Neural progenitor cell (in vitro differentiated cells): ENCODE measurements at regions not wholly inside any gene's neighbourhood (a gene's known extent, or its start where the extent isn't known, plus 50 kb on each side); places are given as distances from the start of the nearest gene placed in this dataset.
"Not testable (repeated sequence)": the region's sequence is repeated elsewhere in the genome, so short reads cannot be mapped to it uniquely, and the experiment has no call there.

Source experiments
- DNase-seq: peaks from one replicate; pipeline ENCODE4 v3.0.0-alpha.2; 2016; ENCODE audit warnings: low spot score
- H2AFZ ChIP-seq: fragments of 200-600 bp; sonication (generic); replicated peaks from 2 replicates; pipeline ENCODE4 v1.6.1; 2016; ENCODE audit warnings: antibody characterized with exemption
- H3F3A ChIP-seq: fragments of 200-600 bp; sonication (generic); 2 replicates; pipeline ENCODE4 v1.6.1; 2016; ENCODE audit warnings: antibody characterized with exemption, low read depth
- H3K27ac ChIP-seq: fragments of 200-600 bp; sonication (generic); 2 replicates; pipeline ENCODE4 v1.5.1; 2016; ENCODE audit warnings: mild to moderate bottlenecking
- H3K27me3 ChIP-seq: fragments of 200-600 bp; sonication (generic); 2 replicates; pipeline ENCODE4 v1.6.1; 2016; ENCODE audit warnings: mild to moderate bottlenecking, moderate library complexity
- H3K36me3 ChIP-seq: fragments of 200-600 bp; sonication (generic); 2 replicates; pipeline ENCODE4 v1.5.1; 2016
- H3K4me1 ChIP-seq: fragments of 200-600 bp; sonication (generic); 2 replicates; pipeline ENCODE4 v1.6.1; 2016; ENCODE audit warnings: mixed run types
- H3K4me2 ChIP-seq: fragments of 200-600 bp; sonication (generic); 2 replicates; pipeline ENCODE4 v1.6.1; 2016
- H3K4me3 ChIP-seq: fragments of 200-600 bp; sonication (generic); 2 replicates; pipeline ENCODE4 v1.5.1; 2016
- H3K79me2 ChIP-seq: fragments of 200-600 bp; sonication (generic); 2 replicates; pipeline ENCODE4 v1.6.1; 2016; ENCODE audit warnings: low read depth
- H3K9ac ChIP-seq: fragments of 200-600 bp; sonication (generic); 2 replicates; pipeline ENCODE4 v1.6.1; 2016
- H3K9me3 ChIP-seq: fragments of 200-600 bp; sonication (generic); 2 replicates; pipeline ENCODE4 v1.5.1; 2016; ENCODE audit warnings: low read depth
- H4K20me1 ChIP-seq: fragments of 200-600 bp; sonication (generic); 2 replicates; pipeline ENCODE4 v1.6.1; 2016; ENCODE audit warnings: low read depth
- H3K27ac Mint-ChIP-seq: 3 replicates; pipeline ENCODE4 v1.8.0; 2021; ENCODE audit warnings: mixed read lengths
- H3K27me3 Mint-ChIP-seq: 2 replicates; pipeline ENCODE4 v1.8.0; 2022; ENCODE audit warnings: low read depth, mild to moderate bottlenecking, inconsistent platforms, moderate library complexity, mixed read lengths; ENCODE audit not compliant: insufficient read depth
- H3K36me3 Mint-ChIP-seq: 3 replicates; pipeline ENCODE4 v1.8.0; 2021; ENCODE audit warnings: mixed read lengths
- H3K4me1 Mint-ChIP-seq: 3 replicates; pipeline ENCODE4 v1.8.0; 2021; ENCODE audit warnings: mixed read lengths
- H3K4me3 Mint-ChIP-seq: 3 replicates; pipeline ENCODE4 v1.8.0; 2021; ENCODE audit warnings: mild to moderate bottlenecking, moderate library complexity, mixed read lengths
- H3K9me3 Mint-ChIP-seq: 3 replicates; pipeline ENCODE4 v1.8.0; 2020; ENCODE audit warnings: mixed read lengths
- CTCF ChIP-seq: fragments of 200-600 bp; sonication (generic); IDR thresholded peaks from 2 replicates; pipeline ENCODE4 v1.5.1; 2017; ENCODE audit warnings: antibody characterized with exemption, mild to moderate bottlenecking
- EZH2 ChIP-seq: fragments of 200-600 bp; sonication (generic); IDR thresholded peaks from 2 replicates; pipeline ENCODE4 v1.6.1; 2017; ENCODE audit warnings: antibody characterized with exemption, mild to moderate bottlenecking, moderate library complexity
- EZH2phosphoT487 ChIP-seq: fragments of 200-600 bp; sonication (generic); IDR thresholded peaks from 2 replicates; pipeline ENCODE4 v1.6.1; 2017; ENCODE audit warnings: antibody characterized with exemption

GRCh38 chr6:68127074-68127473 lies 508.0 kb upstream of the ADGRB3 start:
- Histone ChIP-seq H3K27me3 (no peaks in the 10 kb centered on the region), H3K79me2 (no peaks in the 10 kb centered on the region), H2AFZ (no peak overlapping the region), H3K4me1 (no peaks in the 10 kb centered on the region), H3K4me3 (no peak overlapping the region), H3K36me3 (no peaks in the 10 kb centered on the region), H3K4me2 (no peak overlapping the region), H3K27ac (no peak overlapping the region), H4K20me1 (no peaks in the 10 kb centered on the region), H3K9ac (no peak overlapping the region), H3F3A (no peaks in the 10 kb centered on the region), H3K9me3 (peaks cover 13% of the 10 kb centered on the region)
- no peak for TF ChIP-seq EZH2phosphoT487
- TF ChIP-seq EZH2: no peak
- no peak for TF ChIP-seq CTCF
- no peak overlapping the region for H3K27ac Mint-ChIP-seq
- H3K36me3 Mint-ChIP-seq: peaks cover 1% of the 10 kb centered on the region
- H3K9me3 Mint-ChIP-seq: peaks cover 8% of the 10 kb centered on the region
- H3K4me1 Mint-ChIP-seq: no peaks in the 10 kb centered on the region
- DNase-seq: no peak
- H3K4me3 Mint-ChIP-seq: no peak overlapping the region
- H3K27me3 Mint-ChIP-seq: peaks cover 4% of the 10 kb centered on the region

DNA sequence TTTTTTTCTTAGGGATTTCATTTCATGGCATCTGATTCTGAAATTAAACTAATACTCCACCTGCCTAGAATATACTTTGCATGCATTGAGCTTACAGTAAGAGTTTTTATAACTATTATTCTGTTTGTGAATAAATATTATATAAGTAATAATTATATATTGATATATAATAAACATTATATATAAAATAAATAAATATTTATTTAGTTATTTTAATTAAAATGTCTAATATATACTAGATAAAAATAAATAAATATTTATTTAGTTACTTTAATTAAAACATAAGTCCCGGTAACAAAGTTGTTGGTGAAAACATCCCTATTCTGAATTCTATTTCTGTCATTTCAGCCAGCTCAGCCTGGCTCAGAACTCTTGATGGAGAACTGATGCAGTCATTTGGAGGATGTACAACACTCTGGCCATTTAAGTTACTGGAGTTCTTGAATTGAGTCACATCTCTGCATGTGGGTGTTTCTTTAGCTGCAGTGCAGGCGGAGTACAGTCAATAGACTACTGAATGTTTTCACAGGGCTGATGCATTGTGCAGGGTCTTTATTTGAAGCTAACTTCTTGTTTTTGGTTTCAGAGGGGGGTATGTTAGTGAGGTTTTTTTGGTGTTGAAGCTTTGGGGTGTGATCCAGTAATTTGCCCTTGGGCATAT lies 508.9 kb upstream of the ADGRB3 start:
- no peak overlapping the region for H3K9ac ChIP-seq
- no peak overlapping the region for H3K27ac ChIP-seq
- Mint-ChIP-seq H3K9me3 (peaks cover 13% of the 10 kb centered on the region), H3K27me3 (peaks cover 4% of the 10 kb centered on the region), H3K4me3 (no peak overlapping the region), H3K4me1 (no peaks in the 10 kb centered on the region), H3K27ac (no peak overlapping the region), H3K36me3 (peaks cover 1% of the 10 kb centered on the region)
- no peaks in the 10 kb centered on the region for H3K27me3 ChIP-seq
- no peak overlapping the region for H2AFZ ChIP-seq
- no peaks in the 10 kb centered on the region for H4K20me1 ChIP-seq
- DNase-seq: no peak
- H3K4me1 ChIP-seq: no peaks in the 10 kb centered on the region
- H3F3A ChIP-seq: no peaks in the 10 kb centered on the region
- no peak overlapping the region for H3K4me3 ChIP-seq
- TF ChIP-seq EZH2 (no peak), CTCF (no peak), EZH2phosphoT487 (no peak)
- H3K79me2 ChIP-seq: no peaks in the 10 kb centered on the region
- no peak overlapping the region for H3K4me2 ChIP-seq
- peaks cover 13% of the 10 kb centered on the region for H3K9me3 ChIP-seq
- no peaks in the 10 kb centered on the region for H3K36me3 ChIP-seq

GRCh38 chr6:68122975-68123374 lies 512.1 kb upstream of the ADGRB3 start:
- not testable (repeated sequence) for H3K4me1 Mint-ChIP-seq, H3K4me3 Mint-ChIP-seq, H4K20me1 ChIP-seq, H3K4me3 ChIP-seq, H3K4me2 ChIP-seq, H3K4me1 ChIP-seq, H3K27ac Mint-ChIP-seq, H3K27ac ChIP-seq, DNase-seq, H3K36me3 ChIP-seq, H3K9ac ChIP-seq, H3K27me3 Mint-ChIP-seq, H2AFZ ChIP-seq, H3K79me2 ChIP-seq, H3K27me3 ChIP-seq, H3F3A ChIP-seq, H3K36me3 Mint-ChIP-seq
- peaks cover 13% of the 10 kb centered on the region for H3K9me3 ChIP-seq
- peaks cover 16% of the 10 kb centered on the region for H3K9me3 Mint-ChIP-seq

DNA sequence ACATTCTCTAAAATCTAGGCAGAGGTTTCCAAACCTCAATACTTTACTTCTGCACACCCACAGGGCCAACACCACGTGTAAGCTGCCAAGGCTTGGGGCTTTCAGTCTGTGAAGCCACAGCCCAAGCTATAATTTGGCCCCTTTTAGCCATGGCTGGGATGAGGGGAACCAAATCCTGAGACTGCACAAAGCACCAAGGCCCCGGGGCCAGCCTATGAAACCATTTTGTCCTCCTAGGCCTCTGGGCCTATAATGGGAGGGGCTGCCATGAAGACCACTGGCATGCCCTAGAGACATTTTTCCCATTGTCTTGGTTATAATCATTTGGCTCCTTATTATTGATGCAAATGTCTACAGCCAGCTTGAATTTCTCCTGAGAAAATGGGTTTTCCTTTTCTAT lies 513.0 kb upstream of the ADGRB3 start:
- H3K27ac ChIP-seq: no peak overlapping the region
- no peak overlapping the region for H3K9ac ChIP-seq
- Mint-ChIP-seq H3K4me1 (no peaks in the 10 kb centered on the region), H3K27ac (no peak overlapping the region), H3K27me3 (peaks cover 2% of the 10 kb centered on the region), H3K36me3 (peaks cover 1% of the 10 kb centered on the region), H3K9me3 (peaks cover 16% of the 10 kb centered on the region), H3K4me3 (no peak overlapping the region)
- no peak for DNase-seq
- no peak for TF ChIP-seq EZH2phosphoT487
- no peak for TF ChIP-seq CTCF
- no peak for TF ChIP-seq EZH2
- no peaks in the 10 kb centered on the region for H3K36me3 ChIP-seq
- H2AFZ ChIP-seq: no peak overlapping the region
- H3K27me3 ChIP-seq: no peaks in the 10 kb centered on the region
- H3K4me2 ChIP-seq: no peak overlapping the region
- peaks cover 13% of the 10 kb centered on the region for H3K9me3 ChIP-seq
- H4K20me1 ChIP-seq: no peaks in the 10 kb centered on the region
- H3K4me1 ChIP-seq: no peaks in the 10 kb centered on the region
- no peak overlapping the region for H3K4me3 ChIP-seq
- no peaks in the 10 kb centered on the region for H3K79me2 ChIP-seq
- no peaks in the 10 kb centered on the region for H3F3A ChIP-seq

DNA sequence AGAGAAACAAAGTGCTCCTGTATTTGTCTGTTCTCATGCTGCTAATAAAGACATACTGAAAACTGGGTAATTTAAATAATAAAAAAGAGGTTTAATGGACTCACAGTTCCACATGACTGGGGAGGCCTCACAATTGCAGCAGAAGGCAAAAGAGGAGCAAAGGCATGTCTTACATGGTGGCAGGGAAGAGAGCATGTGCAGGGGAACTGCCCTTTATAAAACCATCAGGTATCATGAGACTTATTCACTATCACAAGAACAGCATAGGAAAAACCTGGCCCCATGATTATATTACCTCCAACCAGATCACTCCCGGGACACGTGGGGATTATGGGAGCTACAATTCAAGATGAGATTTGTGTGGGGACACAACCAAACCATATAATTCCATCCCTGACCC lies 514.1 kb upstream of the ADGRB3 start:
- H3K9me3 Mint-ChIP-seq: peaks cover 16% of the 10 kb centered on the region
- H3K36me3 ChIP-seq: not testable (repeated sequence)

More for the DNA sequence above, 514.1 kb upstream of the ADGRB3 start:
- not testable (repeated sequence) for DNase-seq, H4K20me1 ChIP-seq, H3K4me3 ChIP-seq, H3K4me2 ChIP-seq, H3K9ac ChIP-seq, H3K4me1 ChIP-seq, H3K27me3 Mint-ChIP-seq, H2AFZ ChIP-seq, H3K27me3 ChIP-seq, H3K27ac ChIP-seq, H3K79me2 ChIP-seq, H3K36me3 Mint-ChIP-seq, H3K4me1 Mint-ChIP-seq, H3K27ac Mint-ChIP-seq, H3F3A ChIP-seq, H3K4me3 Mint-ChIP-seq
- peaks cover 13% of the 10 kb centered on the region for H3K9me3 ChIP-seq
